ENCODE measurements at regions not wholly inside any gene's neighbourhood (a gene's known extent, or its start where the extent isn't known, plus 50 kb on each side); places are given as distances from the start of the nearest gene placed in this dataset.
A peak's percentile ranks its signal among the peaks of the same experiment; 100 is the strongest.

DNA sequence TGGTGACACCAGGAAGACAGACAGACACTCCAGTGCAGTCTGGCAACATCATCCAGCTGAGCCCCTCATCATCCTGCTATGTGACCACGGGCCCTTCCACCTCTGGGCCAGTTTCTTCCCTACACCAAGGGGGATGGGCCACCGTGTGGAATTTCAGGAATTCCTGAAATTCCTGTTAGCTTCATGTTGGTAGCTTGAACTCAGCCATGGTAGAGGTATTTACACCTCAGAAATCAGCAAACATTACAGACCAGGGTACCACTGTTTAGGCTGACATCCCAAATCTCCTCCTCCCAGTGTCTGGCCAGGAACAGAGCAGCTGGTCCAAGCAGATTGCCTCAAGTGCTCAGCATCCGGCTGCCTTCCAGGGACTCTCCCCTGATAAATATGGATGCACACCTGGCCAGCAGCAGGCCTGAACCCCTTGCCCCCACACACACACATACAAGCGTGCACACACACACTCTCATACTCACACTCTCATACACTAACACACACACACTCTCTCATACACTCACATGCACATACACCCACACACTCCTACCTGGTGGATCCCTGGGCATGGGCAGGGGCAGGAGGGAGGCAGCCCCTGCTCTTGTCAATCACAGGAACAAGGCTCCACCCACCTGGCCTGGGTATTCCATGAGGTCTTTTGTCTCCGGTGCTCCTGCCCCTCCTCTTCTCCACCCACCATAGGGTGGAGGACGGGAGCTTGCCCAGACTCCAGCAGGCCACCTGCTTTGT lies 85.2 kb downstream of the BUD13 start:
- no peak overlapping the region for H3K4me2 ChIP-seq
- WGBS (ENCODE audit: low lambda C conversion rate) = 61% methylated on average over 6 of the region's 6 CpGs
- CTCF ChIA-PET = interaction anchor here (1.0 kb wide), 1 partner anchor 233 kb away, joined by 3 read pairs; no protein-coding TSS in a partner anchor
- H3K4me3 ChIP-seq (ENCODE audit: low read depth in 2 of 2, low read length in 1 of 2) = no peak overlapping the region
- H3K36me3 ChIP-seq (replicated peaks in 1 of 2; ENCODE audit: control insufficient read depth in 1 of 2, insufficient read depth in 2 of 2, low read length in 1 of 2) = no peaks in the 10 kb centered on the region
- H3K9me3 ChIP-seq = no peaks in the 10 kb centered on the region
- H3K79me2 ChIP-seq (ENCODE audit: insufficient read depth) = no peaks in the 10 kb centered on the region
- H3F3A ChIP-seq (replicated peaks; ENCODE audit: insufficient read depth) = no peaks in the 10 kb centered on the region
- no peaks in the 10 kb centered on the region for H4K20me1 ChIP-seq (ENCODE audit: insufficient read depth)
- peak; percentile 16 for DNase-seq
- no peak overlapping the region; a peak in 1 of 4 replicates for H3K27ac ChIP-seq (ENCODE audit: low read depth in 2 of 2, low read length in 1 of 2)
- H3K9me2 ChIP-seq = no peaks in the 10 kb centered on the region
- TF ChIP-seq, protein P1, sequence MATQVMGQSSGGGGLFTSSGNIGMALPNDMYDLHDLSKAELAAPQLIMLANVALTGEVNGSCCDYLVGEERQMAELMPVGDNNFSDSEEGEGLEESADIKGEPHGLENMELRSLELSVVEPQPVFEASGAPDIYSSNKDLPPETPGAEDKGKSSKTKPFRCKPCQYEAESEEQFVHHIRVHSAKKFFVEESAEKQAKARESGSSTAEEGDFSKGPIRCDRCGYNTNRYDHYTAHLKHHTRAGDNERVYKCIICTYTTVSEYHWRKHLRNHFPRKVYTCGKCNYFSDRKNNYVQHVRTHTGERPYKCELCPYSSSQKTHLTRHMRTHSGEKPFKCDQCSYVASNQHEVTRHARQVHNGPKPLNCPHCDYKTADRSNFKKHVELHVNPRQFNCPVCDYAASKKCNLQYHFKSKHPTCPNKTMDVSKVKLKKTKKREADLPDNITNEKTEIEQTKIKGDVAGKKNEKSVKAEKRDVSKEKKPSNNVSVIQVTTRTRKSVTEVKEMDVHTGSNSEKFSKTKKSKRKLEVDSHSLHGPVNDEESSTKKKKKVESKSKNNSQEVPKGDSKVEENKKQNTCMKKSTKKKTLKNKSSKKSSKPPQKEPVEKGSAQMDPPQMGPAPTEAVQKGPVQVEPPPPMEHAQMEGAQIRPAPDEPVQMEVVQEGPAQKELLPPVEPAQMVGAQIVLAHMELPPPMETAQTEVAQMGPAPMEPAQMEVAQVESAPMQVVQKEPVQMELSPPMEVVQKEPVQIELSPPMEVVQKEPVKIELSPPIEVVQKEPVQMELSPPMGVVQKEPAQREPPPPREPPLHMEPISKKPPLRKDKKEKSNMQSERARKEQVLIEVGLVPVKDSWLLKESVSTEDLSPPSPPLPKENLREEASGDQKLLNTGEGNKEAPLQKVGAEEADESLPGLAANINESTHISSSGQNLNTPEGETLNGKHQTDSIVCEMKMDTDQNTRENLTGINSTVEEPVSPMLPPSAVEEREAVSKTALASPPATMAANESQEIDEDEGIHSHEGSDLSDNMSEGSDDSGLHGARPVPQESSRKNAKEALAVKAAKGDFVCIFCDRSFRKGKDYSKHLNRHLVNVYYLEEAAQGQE (IDR thresholded peaks at IDR 0.05; ENCODE audit: low read depth, low read length) = no peak
- TF ChIP-seq RXRA (IDR thresholded peaks at IDR 0.05; ENCODE audit: borderline replicate concordance, low read depth) (no peak), RCOR1 (IDR thresholded peaks at IDR 0.05; ENCODE audit: low read length) (no peak), CHD2 (IDR thresholded peaks at IDR 0.05; ENCODE audit: low read length, partially characterized antibody) (no peak), MEF2A (IDR thresholded peaks at IDR 0.05; ENCODE audit: borderline replicate concordance, low read depth) (no peak), TEAD4 (IDR thresholded peaks at IDR 0.05; ENCODE audit: borderline replicate concordance, insufficient read depth) (no peak), EP300 (IDR thresholded peaks at IDR 0.05; ENCODE audit: borderline replicate concordance in 1 of 2, low read depth in 1 of 2, low read length in 1 of 2) (no peak), ELF1 (IDR thresholded peaks at IDR 0.05) (no peak), FOSL2 (IDR thresholded peaks at IDR 0.05; ENCODE audit: borderline replicate concordance, low read depth) (no peak), RFX5 (IDR thresholded peaks at IDR 0.05; ENCODE audit: low read length) (no peak), SIN3A (IDR thresholded peaks at IDR 0.05; ENCODE audit: borderline replicate concordance, low read depth, low read length) (no peak), GABPA (IDR thresholded peaks at IDR 0.05; ENCODE audit: low read depth) (no peak), EZH2phosphoT487 (IDR thresholded peaks at IDR 0.05; ENCODE audit: borderline replicate concordance, low read depth) (no peak), TAF1 (IDR thresholded peaks at IDR 0.05; ENCODE audit: borderline replicate concordance, low read depth, low read length) (no peak), FOXJ3 (CRISPR knock-in tag; IDR thresholded peaks at IDR 0.05) (no peak)
- TF ChIP-seq, protein P2, sequence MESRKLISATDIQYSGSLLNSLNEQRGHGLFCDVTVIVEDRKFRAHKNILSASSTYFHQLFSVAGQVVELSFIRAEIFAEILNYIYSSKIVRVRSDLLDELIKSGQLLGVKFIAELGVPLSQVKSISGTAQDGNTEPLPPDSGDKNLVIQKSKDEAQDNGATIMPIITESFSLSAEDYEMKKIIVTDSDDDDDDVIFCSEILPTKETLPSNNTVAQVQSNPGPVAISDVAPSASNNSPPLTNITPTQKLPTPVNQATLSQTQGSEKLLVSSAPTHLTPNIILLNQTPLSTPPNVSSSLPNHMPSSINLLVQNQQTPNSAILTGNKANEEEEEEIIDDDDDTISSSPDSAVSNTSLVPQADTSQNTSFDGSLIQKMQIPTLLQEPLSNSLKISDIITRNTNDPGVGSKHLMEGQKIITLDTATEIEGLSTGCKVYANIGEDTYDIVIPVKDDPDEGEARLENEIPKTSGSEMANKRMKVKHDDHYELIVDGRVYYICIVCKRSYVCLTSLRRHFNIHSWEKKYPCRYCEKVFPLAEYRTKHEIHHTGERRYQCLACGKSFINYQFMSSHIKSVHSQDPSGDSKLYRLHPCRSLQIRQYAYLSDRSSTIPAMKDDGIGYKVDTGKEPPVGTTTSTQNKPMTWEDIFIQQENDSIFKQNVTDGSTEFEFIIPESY (IDR thresholded peaks at IDR 0.05; ENCODE audit: borderline replicate concordance, low read depth) = no peak
- TF ChIP-seq, protein P3, sequence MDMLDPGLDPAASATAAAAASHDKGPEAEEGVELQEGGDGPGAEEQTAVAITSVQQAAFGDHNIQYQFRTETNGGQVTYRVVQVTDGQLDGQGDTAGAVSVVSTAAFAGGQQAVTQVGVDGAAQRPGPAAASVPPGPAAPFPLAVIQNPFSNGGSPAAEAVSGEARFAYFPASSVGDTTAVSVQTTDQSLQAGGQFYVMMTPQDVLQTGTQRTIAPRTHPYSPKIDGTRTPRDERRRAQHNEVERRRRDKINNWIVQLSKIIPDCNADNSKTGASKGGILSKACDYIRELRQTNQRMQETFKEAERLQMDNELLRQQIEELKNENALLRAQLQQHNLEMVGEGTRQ (IDR thresholded peaks at IDR 0.05; ENCODE audit: borderline replicate concordance, low read depth, low read length) = no peak
- TF ChIP-seq, protein P4, sequence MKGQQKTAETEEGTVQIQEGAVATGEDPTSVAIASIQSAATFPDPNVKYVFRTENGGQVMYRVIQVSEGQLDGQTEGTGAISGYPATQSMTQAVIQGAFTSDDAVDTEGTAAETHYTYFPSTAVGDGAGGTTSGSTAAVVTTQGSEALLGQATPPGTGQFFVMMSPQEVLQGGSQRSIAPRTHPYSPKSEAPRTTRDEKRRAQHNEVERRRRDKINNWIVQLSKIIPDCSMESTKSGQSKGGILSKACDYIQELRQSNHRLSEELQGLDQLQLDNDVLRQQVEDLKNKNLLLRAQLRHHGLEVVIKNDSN (IDR thresholded peaks at IDR 0.05; ENCODE audit: borderline replicate concordance, low read depth) = no peak
- H3K27me3 ChIP-seq (ENCODE audit: insufficient read depth) = no peaks in the 10 kb centered on the region
- no peak overlapping the region for H3K9ac ChIP-seq
- POLR2A ChIA-PET = no interaction called here
- peaks cover 0 to 12% of the 10 kb centered on the region in 2 experiments; a peak in 1 of 4 replicates for H3K4me1 ChIP-seq (ENCODE audit: control insufficient read depth in 1 of 2, insufficient read depth in 2 of 2, low read depth in 1 of 2, low read length in 1 of 2)
- H2AFZ ChIP-seq (ENCODE audit: low read depth) = no peak overlapping the region

All from SK-N-SH (cell line).